ENCODE measurements at regions not wholly inside any gene's neighbourhood (a gene's known extent, or its start where the extent isn't known, plus 50 kb on each side); places are given as distances from the start of the nearest gene placed in this dataset.

DNA sequence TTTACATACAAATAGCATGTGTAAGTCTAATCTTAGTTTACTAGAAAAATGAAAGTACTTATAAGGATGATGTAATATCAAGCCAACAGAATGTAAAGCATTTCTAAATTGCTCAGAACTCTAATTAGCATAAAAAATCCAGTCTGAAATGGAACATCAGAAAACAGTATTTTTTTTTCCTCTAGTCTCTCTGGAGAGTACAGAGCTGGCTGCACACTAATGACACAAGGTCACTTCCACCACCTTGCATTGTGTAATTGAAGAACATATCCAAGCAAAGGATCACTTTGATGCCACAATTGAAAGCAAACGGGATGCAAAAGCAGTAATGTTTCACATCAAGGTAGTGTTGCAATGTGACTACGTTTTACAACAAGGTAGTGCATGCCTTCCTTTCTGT is 548.0 kb upstream of the LUZP2 start:
- TF ChIP-seq, protein P1, sequence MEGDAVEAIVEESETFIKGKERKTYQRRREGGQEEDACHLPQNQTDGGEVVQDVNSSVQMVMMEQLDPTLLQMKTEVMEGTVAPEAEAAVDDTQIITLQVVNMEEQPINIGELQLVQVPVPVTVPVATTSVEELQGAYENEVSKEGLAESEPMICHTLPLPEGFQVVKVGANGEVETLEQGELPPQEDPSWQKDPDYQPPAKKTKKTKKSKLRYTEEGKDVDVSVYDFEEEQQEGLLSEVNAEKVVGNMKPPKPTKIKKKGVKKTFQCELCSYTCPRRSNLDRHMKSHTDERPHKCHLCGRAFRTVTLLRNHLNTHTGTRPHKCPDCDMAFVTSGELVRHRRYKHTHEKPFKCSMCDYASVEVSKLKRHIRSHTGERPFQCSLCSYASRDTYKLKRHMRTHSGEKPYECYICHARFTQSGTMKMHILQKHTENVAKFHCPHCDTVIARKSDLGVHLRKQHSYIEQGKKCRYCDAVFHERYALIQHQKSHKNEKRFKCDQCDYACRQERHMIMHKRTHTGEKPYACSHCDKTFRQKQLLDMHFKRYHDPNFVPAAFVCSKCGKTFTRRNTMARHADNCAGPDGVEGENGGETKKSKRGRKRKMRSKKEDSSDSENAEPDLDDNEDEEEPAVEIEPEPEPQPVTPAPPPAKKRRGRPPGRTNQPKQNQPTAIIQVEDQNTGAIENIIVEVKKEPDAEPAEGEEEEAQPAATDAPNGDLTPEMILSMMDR (IDR thresholded peaks at IDR 0.05; ENCODE audit: low read length): no peak
- TF ChIP-seq EZH2phosphoT487 (IDR thresholded peaks at IDR 0.05; ENCODE audit: low read length): no peak

All from MM.1S (cell line).